ENCODE measurements at regions not wholly inside any gene's neighbourhood (a gene's known extent, or its start where the extent isn't known, plus 50 kb on each side); places are given as distances from the start of the nearest gene placed in this dataset.

GRCh38 chr2:103959174-103960128 lies 894.5 kb upstream of the POU3F3 start:
- TF ChIP-seq EP300 (IDR thresholded peaks at IDR 0.05) = no peak
- TF ChIP-seq CTCF (IDR thresholded peaks at IDR 0.05) = peak in 4 of 5 experiments; percentile 11 to 43 (median 20)
- Histone ChIP-seq H3K27me3 (no peaks in the 10 kb centered on the region), H3K9me3 (no peaks in the 10 kb centered on the region), H3K4me1 (no peaks in the 10 kb centered on the region), H3K27ac (no peak overlapping the region), H3K4me3 (no peak overlapping the region), H3K36me3 (no peaks in the 10 kb centered on the region)
- DNase-seq (ENCODE audit: low spot score in 2 of 2) = peak in 1 of 2 donors; percentile 13
- 34 to 35% methylated on average over 9 of the region's 9 CpGs for WGBS, 2 donors

GRCh38 chr2:103960129-103960513 lies 893.8 kb upstream of the POU3F3 start:
- H3K27ac ChIP-seq = no peak overlapping the region
- H3K9me3 ChIP-seq = peaks cover 0 to 1% (median 0%) of the 10 kb centered on the region in 4 donors
- H3K27me3 ChIP-seq = no peaks in the 10 kb centered on the region
- no peak for TF ChIP-seq POLR2A (IDR thresholded peaks at IDR 0.05)
- no peak for TF ChIP-seq EP300 (IDR thresholded peaks at IDR 0.05)
- no peak for TF ChIP-seq CTCF (IDR thresholded peaks at IDR 0.05)
- DNase-seq (ENCODE audit: low spot score in 2 of 2) = no peak
- H3K4me1 ChIP-seq = no peaks in the 10 kb centered on the region
- no peaks in the 10 kb centered on the region for H3K36me3 ChIP-seq
- no peak overlapping the region for H3K4me3 ChIP-seq
- 91 to 97% methylated on average over 1 of the region's 1 CpG for WGBS, 2 donors

GRCh38 chr2:103960951-103961350 lies 893.0 kb upstream of the POU3F3 start:
- Histone ChIP-seq H3K9me3 (peaks cover 0 to 6% (median 0%) of the 10 kb centered on the region in 4 donors), H3K4me1 (no peaks in the 10 kb centered on the region), H3K4me3 (no peak overlapping the region), H3K27ac (no peak overlapping the region), H3K27me3 (no peaks in the 10 kb centered on the region), H3K36me3 (no peaks in the 10 kb centered on the region)
- TF ChIP-seq CTCF (IDR thresholded peaks at IDR 0.05) = no peak
- TF ChIP-seq POLR2A (IDR thresholded peaks at IDR 0.05) = no peak
- TF ChIP-seq EP300 (IDR thresholded peaks at IDR 0.05) = no peak
- WGBS, 2 donors = 37 to 50% methylated on average over 6 of the region's 6 CpGs
- DNase-seq (ENCODE audit: low spot score in 2 of 2) = no peak

- H3K9me3 ChIP-seq = peaks cover 0 to 6% (median 0%) of the 10 kb centered on the region in 4 donors
- 46 to 61% methylated on average over 4 of the region's 4 CpGs for WGBS, 2 donors
- no peaks in the 10 kb centered on the region for H3K4me1 ChIP-seq
Observed at GRCh38 chr2:103961862-103962261, 892.1 kb upstream of the POU3F3 start.

More at GRCh38 chr2:103961862-103962261, 892.1 kb upstream of the POU3F3 start:
- no peak overlapping the region for H3K27ac ChIP-seq
- H3K27me3 ChIP-seq = no peaks in the 10 kb centered on the region
- DNase-seq (ENCODE audit: low spot score in 2 of 2) = no peak
- no peak overlapping the region for H3K4me3 ChIP-seq
- no peaks in the 10 kb centered on the region for H3K36me3 ChIP-seq
- TF ChIP-seq EP300 (IDR thresholded peaks at IDR 0.05) = no peak
- TF ChIP-seq POLR2A (IDR thresholded peaks at IDR 0.05) = no peak
- TF ChIP-seq CTCF (IDR thresholded peaks at IDR 0.05) = no peak
